ENCODE measurements at regions not wholly inside any gene's neighbourhood (a gene's known extent, or its start where the extent isn't known, plus 50 kb on each side); places are given as distances from the start of the nearest gene placed in this dataset.

DNA sequence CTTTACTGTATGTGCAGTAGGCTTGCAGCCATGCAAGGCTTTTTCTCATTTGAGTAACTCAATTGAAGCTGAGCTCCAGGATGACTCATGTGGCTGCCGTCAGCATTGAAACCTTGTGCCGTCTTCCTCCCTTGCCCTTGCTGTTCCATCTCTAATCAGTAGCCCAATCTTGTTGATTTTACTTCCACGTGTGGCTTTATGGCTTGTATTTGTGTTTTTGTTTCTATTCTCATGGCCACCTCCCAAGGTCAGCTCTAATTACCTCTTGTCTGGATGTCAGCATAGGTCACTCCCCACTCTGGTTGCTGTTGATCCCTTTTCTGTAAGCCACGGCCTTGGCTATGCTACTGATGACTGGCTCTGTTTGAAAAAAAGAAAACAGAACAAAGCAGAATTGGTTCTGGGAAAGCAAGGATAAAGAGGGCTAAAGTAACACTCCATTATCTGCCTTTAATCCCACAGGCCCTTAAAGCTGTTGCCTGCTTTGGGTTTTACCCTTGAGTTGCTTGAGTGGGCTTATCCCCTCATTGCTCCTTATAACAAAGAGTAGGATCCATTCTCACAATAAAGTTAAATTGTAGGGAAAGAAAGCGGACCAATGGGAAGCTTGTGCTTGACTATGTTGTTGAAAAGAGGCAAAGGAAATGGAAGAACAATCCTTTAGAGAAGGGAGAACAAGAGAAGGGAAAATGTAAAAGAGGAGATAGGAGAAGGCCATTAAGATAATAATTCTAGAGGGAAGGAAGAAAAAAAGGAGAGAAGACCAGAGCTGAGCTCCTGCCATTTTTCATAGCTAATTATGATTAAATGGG, 173.9 kb upstream of the PGRMC2 start:
- ChIA-PET POLR2A (interaction anchor here (0.7 to 1.5 kb wide), 3 partner anchors 57 to 351 kb away, joined by 3 to 4 read pairs (median 3); no protein-coding TSS in a partner anchor), CTCF (interaction anchor here (7.8 kb wide), 1 partner anchor 8 kb away, joined by 43 read pairs; no protein-coding TSS in a partner anchor)
- peak overlapping the region; percentile 78 for H3K27ac ChIP-seq (ENCODE audit: low read depth, low read length)
- H3K9me3 ChIP-seq (ENCODE audit: control insufficient read depth, insufficient read depth, low read length) = no peaks in the 10 kb centered on the region
- H3K4me3 ChIP-seq (ENCODE audit: low read depth, low read length) = no peak overlapping the region
- H3K27me3 ChIP-seq (ENCODE audit: control insufficient read depth, insufficient read depth, low read length) = no peaks in the 10 kb centered on the region
- DNase-seq (ENCODE audit: low read depth, low spot score) = peak; percentile 57
- TF ChIP-seq, protein P1, sequence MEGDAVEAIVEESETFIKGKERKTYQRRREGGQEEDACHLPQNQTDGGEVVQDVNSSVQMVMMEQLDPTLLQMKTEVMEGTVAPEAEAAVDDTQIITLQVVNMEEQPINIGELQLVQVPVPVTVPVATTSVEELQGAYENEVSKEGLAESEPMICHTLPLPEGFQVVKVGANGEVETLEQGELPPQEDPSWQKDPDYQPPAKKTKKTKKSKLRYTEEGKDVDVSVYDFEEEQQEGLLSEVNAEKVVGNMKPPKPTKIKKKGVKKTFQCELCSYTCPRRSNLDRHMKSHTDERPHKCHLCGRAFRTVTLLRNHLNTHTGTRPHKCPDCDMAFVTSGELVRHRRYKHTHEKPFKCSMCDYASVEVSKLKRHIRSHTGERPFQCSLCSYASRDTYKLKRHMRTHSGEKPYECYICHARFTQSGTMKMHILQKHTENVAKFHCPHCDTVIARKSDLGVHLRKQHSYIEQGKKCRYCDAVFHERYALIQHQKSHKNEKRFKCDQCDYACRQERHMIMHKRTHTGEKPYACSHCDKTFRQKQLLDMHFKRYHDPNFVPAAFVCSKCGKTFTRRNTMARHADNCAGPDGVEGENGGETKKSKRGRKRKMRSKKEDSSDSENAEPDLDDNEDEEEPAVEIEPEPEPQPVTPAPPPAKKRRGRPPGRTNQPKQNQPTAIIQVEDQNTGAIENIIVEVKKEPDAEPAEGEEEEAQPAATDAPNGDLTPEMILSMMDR (IDR thresholded peaks at IDR 0.05; ENCODE audit: low read depth, low read length) = no peak

DNA sequence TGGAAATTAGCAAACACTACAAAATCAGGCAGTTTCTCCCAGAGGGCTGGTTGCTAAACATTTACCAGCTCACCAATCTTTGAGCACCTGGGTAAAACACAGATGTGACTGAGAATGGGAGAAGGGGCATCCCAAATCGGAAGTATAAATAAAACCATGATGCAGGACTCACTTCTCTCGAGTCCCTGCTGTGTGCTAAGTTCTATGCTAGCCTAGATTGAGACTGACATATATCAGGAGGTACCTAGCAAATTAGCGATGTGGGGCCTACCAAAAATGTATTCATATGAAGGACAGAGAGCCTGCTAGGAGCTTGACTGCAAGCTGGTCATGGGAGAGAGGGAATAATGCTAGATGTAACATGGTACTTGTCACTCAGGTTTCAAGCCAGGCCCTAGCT, 171.9 kb upstream of the PGRMC2 start:
- no peak for DNase-seq (ENCODE audit: low read depth, low spot score)
- no peaks in the 10 kb centered on the region for H3K9me3 ChIP-seq (ENCODE audit: control insufficient read depth, insufficient read depth, low read length)
- ChIA-PET CTCF (interaction anchor here (1.1 kb wide), 1 partner anchor 404 kb away, joined by 5 read pairs; no protein-coding TSS in a partner anchor), POLR2A (no interaction called here)
- H3K4me3 ChIP-seq (ENCODE audit: low read depth, low read length) = no peak overlapping the region
- TF ChIP-seq, protein P1 (IDR thresholded peaks at IDR 0.05; ENCODE audit: low read depth, low read length) = no peak
- no peaks in the 10 kb centered on the region for H3K27me3 ChIP-seq (ENCODE audit: control insufficient read depth, insufficient read depth, low read length)
- no peak overlapping the region for H3K27ac ChIP-seq (ENCODE audit: low read depth, low read length)

DNA sequence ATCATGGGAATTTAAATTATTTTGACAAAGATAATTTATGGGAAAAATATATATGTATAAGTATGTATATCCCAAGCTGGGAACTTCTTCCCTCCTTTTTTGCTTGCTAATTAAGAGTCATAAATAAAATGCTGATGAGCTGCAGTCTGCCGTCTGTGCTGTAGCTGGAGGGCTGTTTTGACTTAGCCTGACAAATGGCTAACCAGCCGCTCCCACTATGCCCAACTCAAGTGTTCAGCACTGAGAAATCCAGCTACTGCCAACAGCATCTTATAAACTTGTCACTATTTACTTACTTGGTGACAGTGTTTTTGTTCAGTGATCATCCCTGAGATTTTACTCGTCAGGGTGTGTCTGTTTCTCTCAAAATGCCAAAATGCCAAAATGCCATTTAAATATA, 171.2 kb upstream of the PGRMC2 start:
- TF ChIP-seq, protein P1 (IDR thresholded peaks at IDR 0.05; ENCODE audit: low read depth, low read length) = no peak
- CTCF ChIA-PET = interaction anchor here (1.0 kb wide), 1 partner anchor 116 kb away, joined by 3 read pairs; no protein-coding TSS in a partner anchor
- no peak for DNase-seq (ENCODE audit: low read depth, low spot score)
- Histone ChIP-seq H3K27ac (ENCODE audit: low read depth, low read length) (no peak overlapping the region), H3K9me3 (ENCODE audit: control insufficient read depth, insufficient read depth, low read length) (no peaks in the 10 kb centered on the region), H3K27me3 (ENCODE audit: control insufficient read depth, insufficient read depth, low read length) (no peaks in the 10 kb centered on the region), H3K4me3 (ENCODE audit: low read depth, low read length) (no peak overlapping the region)
- POLR2A ChIA-PET = no interaction called here

DNA sequence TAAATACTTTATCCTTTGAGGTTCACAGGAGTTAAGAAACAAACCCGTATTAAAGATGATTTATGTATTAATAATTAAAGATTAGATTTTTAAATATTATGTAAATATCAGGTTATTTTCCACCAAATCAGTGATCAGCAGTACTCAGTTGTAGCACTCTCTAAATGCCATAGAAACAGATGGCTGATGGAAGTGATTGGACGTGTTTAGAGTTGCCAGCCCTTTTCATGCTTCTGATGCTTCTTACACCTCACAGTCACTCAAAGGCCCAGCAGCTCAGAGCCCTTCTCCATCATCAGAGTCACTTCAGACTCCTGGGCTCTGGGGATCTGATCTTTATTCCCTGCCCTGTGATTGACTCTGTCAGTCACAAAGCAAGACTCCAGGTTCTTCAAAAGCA, 170.1 kb upstream of the PGRMC2 start:
- TF ChIP-seq, protein P1 (IDR thresholded peaks at IDR 0.05; ENCODE audit: low read depth, low read length) = no peak
- no peak for DNase-seq (ENCODE audit: low read depth, low spot score)
- Histone ChIP-seq H3K9me3 (ENCODE audit: control insufficient read depth, insufficient read depth, low read length) (no peaks in the 10 kb centered on the region), H3K4me3 (ENCODE audit: low read depth, low read length) (no peak overlapping the region), H3K27ac (ENCODE audit: low read depth, low read length) (no peak overlapping the region), H3K27me3 (ENCODE audit: control insufficient read depth, insufficient read depth, low read length) (no peaks in the 10 kb centered on the region)
- ChIA-PET CTCF (no interaction called here), POLR2A (no interaction called here)

DNA sequence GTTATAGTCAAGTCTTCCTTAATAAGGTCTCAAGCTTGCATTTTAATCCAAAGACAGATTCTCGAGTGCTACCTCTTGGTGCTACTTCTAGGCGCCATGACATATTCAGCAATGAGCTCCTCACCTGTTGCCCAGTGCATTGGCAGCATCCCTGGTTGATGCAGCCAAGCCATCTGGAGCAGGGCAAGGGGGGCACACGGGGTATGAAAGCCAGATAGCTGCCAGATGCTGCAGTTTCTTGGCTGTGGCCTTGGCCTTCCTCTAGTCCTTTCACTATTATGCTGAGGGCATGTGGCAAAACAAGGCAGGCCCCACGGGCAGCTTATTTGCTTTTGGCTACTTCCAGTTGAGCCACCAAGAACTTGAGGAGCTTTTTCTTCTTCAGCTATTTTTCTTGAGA, 168.6 kb upstream of the PGRMC2 start:
- TF ChIP-seq, protein P1 (IDR thresholded peaks at IDR 0.05; ENCODE audit: low read depth, low read length) = no peak
- ChIA-PET POLR2A (no interaction called here), CTCF (interaction anchor here (0.5 to 5.0 kb wide), 7 partner anchors 9 to 407 kb away, joined by 3 to 43 read pairs (median 3); no protein-coding TSS in a partner anchor)
- Histone ChIP-seq H3K27me3 (ENCODE audit: control insufficient read depth, insufficient read depth, low read length) (no peaks in the 10 kb centered on the region), H3K4me3 (ENCODE audit: low read depth, low read length) (no peak overlapping the region), H3K27ac (ENCODE audit: low read depth, low read length) (no peak overlapping the region), H3K9me3 (ENCODE audit: control insufficient read depth, insufficient read depth, low read length) (no peaks in the 10 kb centered on the region)
- DNase-seq (ENCODE audit: low read depth, low spot score) = no peak

All from AG04450 (cell line).